HG03521 (cell line): ENCODE measurements at regions not wholly inside any gene's neighbourhood (a gene's known extent, or its start where the extent isn't known, plus 50 kb on each side); places are given as distances from the start of the nearest gene placed in this dataset.
"Not testable (repeated sequence)": the region's sequence is repeated elsewhere in the genome, so short reads cannot be mapped to it uniquely, and the experiment has no call there.

Source experiments
- ATAC-seq: cut with Tn5 transposase; IDR thresholded peaks from one replicate; pipeline ENCODE4 v1.9.1; 2021; ENCODE audit warnings: mild to moderate bottlenecking, moderate library complexity; ENCODE audit not compliant: unreplicated experiment

GRCh38 chr2:43004879-43005244 lies 212.5 kb upstream of the HAAO start:
- no peak for ATAC-seq

GRCh38 chr2:43004126-43004865 lies 211.9 kb upstream of the HAAO start:
- not testable (repeated sequence) for ATAC-seq

DNA sequence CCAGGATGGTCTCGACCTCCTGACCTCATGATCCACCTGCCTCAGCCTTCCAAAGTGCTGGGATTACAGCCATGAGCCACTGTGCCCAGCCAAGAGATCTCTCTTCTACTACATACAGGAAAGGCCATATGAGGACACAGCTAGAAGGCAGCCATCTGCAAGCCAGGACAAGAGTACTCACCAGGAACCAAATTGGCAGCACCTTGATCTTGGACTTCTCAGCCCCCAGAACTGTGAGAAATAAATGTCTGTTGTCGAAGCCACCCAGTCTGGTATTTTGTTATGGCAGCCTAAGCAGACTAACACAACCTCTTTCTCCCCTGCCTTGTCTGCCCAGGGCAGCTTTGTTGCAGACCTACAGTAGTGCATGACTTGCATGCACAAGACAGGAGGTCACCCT lies 211.3 kb upstream of the HAAO start:
- ATAC-seq = no peak

DNA sequence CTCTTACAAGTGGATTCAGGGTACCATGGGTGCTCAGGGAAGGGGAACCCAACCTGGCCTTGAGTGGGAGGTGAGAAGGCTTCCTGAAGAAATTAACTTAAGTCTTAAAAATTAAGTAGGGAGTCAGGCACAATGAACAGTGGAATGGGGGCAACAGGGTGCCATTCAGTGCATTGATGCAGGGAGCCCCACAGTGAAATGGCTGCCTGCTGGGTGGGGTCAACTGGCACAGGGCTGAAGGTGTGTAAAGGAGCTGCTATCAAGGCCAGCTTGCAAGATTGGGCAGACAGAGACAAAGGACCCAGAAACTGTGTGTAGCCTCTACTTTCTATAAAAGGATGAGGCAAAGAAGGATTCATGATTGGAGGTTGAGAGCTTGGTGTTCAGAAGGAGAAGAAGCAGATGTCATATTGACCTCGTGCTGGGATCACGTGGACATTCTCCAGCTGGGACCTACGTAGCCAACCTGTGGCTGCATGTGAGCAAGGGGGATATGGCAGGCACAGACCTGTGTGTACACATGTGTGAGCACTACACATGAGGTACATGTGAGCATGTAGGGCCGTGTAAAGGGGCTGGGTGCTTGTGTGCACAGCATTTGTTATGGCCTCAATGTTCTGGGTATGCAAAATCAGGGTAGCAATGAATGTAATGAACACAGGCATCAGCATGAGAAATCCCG lies 209.5 kb upstream of the HAAO start:
- ATAC-seq = no peak

GRCh38 chr2:43001055-43001378 lies 208.6 kb upstream of the HAAO start:
- no peak for ATAC-seq

GRCh38 chr2:43000242-43001054 lies 208.1 kb upstream of the HAAO start:
- ATAC-seq = no peak

DNA sequence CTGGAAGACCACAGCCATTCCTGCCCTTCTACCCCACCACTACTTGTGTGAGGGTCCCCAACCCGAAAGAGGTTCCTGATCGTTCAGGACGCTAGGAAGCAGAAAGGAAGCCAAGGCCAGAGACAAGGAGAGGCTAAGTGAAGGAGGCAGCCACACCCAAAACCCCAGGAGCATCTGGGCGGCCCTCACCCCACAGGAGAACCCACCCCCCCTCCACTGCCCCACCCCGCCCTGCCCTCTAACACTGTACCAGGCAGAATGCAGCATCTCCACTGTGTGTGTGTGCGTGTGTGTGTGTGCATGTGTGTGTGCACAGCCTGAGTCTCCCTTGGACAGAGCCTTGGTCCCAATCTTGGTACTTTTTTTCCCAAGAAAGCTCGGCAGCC lies 207.5 kb upstream of the HAAO start:
- ATAC-seq = no peak

- no peak for ATAC-seq
Measured at GRCh38 chr2:42999391-42999841, 207.0 kb upstream of the HAAO start.

- no peak for ATAC-seq
Measured at GRCh38 chr2:42998721-42999120, 206.3 kb upstream of the HAAO start.

GRCh38 chr2:42996528-42996927 lies 204.1 kb upstream of the HAAO start:
- ATAC-seq = no peak

DNA sequence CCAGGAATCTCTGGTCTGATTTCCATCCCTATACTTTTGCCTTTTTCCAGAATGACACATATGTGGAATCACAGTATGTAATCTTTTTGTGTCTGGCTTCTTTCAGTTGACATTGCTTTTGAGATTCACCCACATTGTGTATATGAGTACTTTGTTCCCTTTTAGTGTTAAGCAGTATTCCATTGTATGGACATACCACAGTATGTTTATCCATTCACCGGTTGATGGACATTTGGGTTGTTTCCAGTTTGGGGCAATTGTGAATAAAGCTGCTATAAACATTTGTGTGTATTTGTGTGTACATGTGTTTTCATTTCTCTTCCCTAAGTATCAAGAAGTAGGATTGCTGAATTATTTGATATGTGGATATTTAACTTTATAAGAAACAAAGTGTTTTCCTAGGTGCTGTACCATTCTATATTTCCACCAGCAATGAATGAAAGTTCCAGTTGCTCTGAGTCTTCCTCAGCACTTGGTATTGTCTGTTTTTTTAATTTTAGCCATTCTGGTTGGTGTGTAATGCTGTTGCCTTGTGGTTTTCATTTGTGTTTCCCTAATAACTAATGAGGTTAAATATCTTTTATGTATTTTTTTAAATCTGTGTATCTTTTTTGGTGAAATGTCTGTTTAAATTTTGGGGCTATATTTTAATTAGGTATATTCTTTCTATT lies 203.5 kb upstream of the HAAO start:
- ATAC-seq = no peak

- not testable (repeated sequence) for ATAC-seq
Measured at GRCh38 chr2:42989283-42990081, 197.1 kb upstream of the HAAO start.

DNA sequence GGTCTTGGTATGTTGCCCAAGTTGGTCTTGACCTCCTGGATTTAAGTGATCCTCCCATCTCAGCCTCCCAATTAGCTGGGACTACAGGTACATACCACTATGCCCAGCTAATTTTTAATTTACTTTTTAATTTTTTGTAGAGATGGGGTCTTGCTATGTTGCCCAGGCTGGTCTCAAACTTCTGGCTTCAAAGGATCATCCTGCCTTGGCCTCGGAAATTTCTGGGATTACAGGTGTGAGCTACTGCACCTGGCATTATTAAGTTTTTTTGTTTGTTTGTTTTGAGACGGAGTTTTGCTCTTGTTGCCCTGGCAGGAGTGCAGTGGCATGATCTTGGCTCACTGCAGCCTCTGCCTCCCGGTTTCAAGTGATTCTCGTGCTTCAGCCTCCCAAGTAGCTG lies 195.7 kb upstream of the HAAO start:
- ATAC-seq = not testable (repeated sequence)

- no peak for ATAC-seq
Measured at GRCh38 chr2:42987112-42987922, 194.9 kb upstream of the HAAO start.

- ATAC-seq = no peak
Measured at GRCh38 chr2:42984617-42985016, 192.2 kb upstream of the HAAO start.

- ATAC-seq = no peak
Measured at GRCh38 chr2:42984081-42984480, 191.7 kb upstream of the HAAO start.

DNA sequence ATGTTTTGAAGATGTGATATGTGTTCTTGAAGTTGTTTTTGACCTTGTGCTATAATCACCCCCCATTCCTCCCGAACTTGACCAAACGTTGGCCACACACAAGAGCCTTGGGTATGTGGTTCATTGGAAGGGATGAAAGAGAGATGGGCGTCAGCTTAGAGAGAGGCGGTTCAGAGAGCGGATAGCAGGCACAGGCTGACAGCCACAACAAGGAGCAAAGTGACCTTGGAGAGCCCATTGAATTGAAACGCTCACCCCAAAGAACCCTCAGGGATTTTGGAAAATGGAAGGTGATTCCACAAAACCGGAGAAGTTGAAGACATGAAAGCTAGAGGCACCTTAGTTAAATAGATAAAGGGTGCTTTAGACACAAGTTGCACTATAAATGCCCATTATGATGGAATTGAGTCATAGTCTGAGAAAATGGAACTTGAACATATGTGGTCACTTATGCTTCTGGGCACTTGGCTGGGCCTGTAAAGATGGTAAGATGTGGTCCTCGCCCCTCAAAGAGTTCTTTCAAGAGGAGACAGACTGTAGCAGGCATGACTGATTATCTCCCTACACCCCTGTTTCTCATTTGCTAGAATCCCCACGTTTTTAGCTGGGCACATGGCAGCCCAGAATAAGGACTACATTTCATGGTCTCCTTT lies 188.5 kb upstream of the HAAO start:
- no peak for ATAC-seq

DNA sequence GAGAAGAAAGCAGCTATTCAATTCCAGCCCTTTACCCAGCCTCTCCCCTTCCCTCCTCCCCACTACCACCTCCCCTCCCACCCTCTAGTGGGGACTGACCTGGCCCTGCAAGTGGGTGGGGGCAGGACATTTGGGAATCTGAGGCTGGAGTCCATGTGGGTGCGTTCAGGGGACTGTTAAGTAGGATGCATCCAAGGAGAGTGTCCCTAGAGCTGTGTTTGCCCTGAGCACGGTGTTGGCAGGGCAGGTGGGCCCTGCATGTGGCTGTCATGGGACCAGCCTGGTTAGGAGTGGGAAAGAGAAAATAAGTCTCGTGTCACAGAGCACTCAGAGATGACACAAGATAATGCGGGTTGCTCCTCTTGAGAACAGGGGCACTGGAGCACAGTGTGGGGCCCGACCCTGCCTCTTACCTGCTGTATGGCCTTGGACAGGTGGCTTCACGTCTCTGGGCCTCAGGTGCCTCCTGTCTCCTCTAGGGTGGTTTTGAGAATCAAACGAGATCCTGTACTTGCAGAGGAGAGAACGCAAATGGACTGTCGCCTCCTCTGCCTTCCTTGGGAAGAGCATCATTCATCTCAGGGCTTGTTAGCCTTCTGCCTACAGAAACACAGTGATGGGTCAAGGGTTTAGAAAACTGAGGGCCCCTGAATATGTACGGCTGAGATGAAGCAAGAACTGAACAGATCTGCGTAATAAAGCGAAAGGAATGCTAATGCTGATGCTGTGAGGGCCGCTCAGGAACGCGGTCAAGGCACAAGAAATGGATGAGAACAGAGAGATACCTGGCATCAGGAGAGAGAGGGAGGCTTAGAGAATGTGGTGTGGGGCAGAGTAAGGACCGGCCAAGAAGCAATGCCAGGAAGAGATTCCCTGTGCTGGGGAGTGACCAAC lies 187.7 kb upstream of the HAAO start:
- no peak for ATAC-seq
